ENCODE measurements at regions not wholly inside any gene's neighbourhood (a gene's known extent, or its start where the extent isn't known, plus 50 kb on each side); places are given as distances from the start of the nearest gene placed in this dataset.
"Not testable (repeated sequence)": the region's sequence is repeated elsewhere in the genome, so short reads cannot be mapped to it uniquely, and the experiment has no call there.

- no peak for DNase-seq
Observed at GRCh38 chr3:116512281-116512680, 67.0 kb upstream of the LSAMP start.

- DNase-seq: no peak
Observed at GRCh38 chr3:116512931-116513330, 67.6 kb upstream of the LSAMP start.

- no peak for DNase-seq
Observed at GRCh38 chr3:116515973-116516372, 70.7 kb upstream of the LSAMP start.

- DNase-seq: no peak
Observed at GRCh38 chr3:116517308-116517707, 72.0 kb upstream of the LSAMP start.

GRCh38 chr3:116519101-116519500 lies 73.8 kb upstream of the LSAMP start:
- DNase-seq: not testable (repeated sequence)

- not testable (repeated sequence) for DNase-seq
Observed at GRCh38 chr3:116519823-116520222, 74.5 kb upstream of the LSAMP start.

- DNase-seq: no peak
Observed at GRCh38 chr3:116524453-116525210, 79.3 kb upstream of the LSAMP start.

- DNase-seq: peak in 1 of 2 experiments; percentile 29
Observed at GRCh38 chr3:116552246-116552645, 107.0 kb upstream of the LSAMP start.

GRCh38 chr3:116553355-116553754 lies 108.1 kb upstream of the LSAMP start:
- no peak for DNase-seq

GRCh38 chr3:116561529-116561928 lies 116.2 kb upstream of the LSAMP start:
- no peak for DNase-seq

- no peak for DNase-seq
Observed at GRCh38 chr3:116563351-116563750, 118.1 kb upstream of the LSAMP start.

- DNase-seq: no peak
Observed at GRCh38 chr3:116566478-116566960, 121.2 kb upstream of the LSAMP start.

GRCh38 chr3:116569611-116570010 lies 124.3 kb upstream of the LSAMP start:
- no peak for DNase-seq

- DNase-seq: no peak
Observed at GRCh38 chr3:116579840-116580239, 129.7 kb upstream of the TUSC7 start.

- no peak for DNase-seq
Observed at GRCh38 chr3:116586285-116586944, 123.2 kb upstream of the TUSC7 start.

- no peak for DNase-seq
Observed at GRCh38 chr3:116591236-116591635, 118.3 kb upstream of the TUSC7 start.

GRCh38 chr3:116601206-116601605 lies 108.4 kb upstream of the TUSC7 start:
- DNase-seq: no peak

- no peak for DNase-seq
Observed at GRCh38 chr3:116607205-116607604, 102.4 kb upstream of the TUSC7 start.

- DNase-seq: no peak
Observed at GRCh38 chr3:116610124-116610523, 99.5 kb upstream of the TUSC7 start.

GRCh38 chr3:116614795-116615362 lies 94.7 kb upstream of the TUSC7 start:
- no peak for DNase-seq

- DNase-seq: no peak
Observed at GRCh38 chr3:116618138-116618537, 91.4 kb upstream of the TUSC7 start.

- DNase-seq: no peak
Observed at GRCh38 chr3:116618930-116619329, 90.6 kb upstream of the TUSC7 start.

- DNase-seq: no peak
Observed at GRCh38 chr3:116630494-116630893, 79.1 kb upstream of the TUSC7 start.

- no peak for DNase-seq
Observed at GRCh38 chr3:116639641-116640040, 69.9 kb upstream of the TUSC7 start.
